CD4-positive, alpha-beta T cell treated with Interleukin-6 at 100 ng/mL for 8 hours (primary cell): ENCODE measurements at regions not wholly inside any gene's neighbourhood (a gene's known extent, or its start where the extent isn't known, plus 50 kb on each side); places are given as distances from the start of the nearest gene placed in this dataset.
A peak's percentile ranks its signal among the peaks of the same experiment; 100 is the strongest.

Source experiments
- DNase-seq: peaks from one replicate; pipeline ENCODE4 v3.0.0-alpha.2; 2020; ENCODE audit warnings: mixed read lengths, low spot score

GRCh38 chr3:57009802-57010201, 50.7 kb upstream of the SPATA12 start:
- DNase-seq, result no peak

GRCh38 chr3:57009367-57009766, 51.1 kb upstream of the SPATA12 start:
- DNase-seq, result no peak

GRCh38 chr3:57007521-57008460, 52.7 kb upstream of the SPATA12 start:
- DNase-seq, result peak; percentile 8

GRCh38 chr3:57006949-57007419, 53.5 kb upstream of the SPATA12 start:
- no peak for DNase-seq

GRCh38 chr3:57006179-57006657, 54.2 kb upstream of the SPATA12 start:
- no peak for DNase-seq

GRCh38 chr3:57004229-57004628, 56.2 kb upstream of the SPATA12 start:
- no peak for DNase-seq

GRCh38 chr3:57003676-57004075, 56.8 kb upstream of the SPATA12 start:
- DNase-seq, result no peak

GRCh38 chr3:57001356-57001755, 59.1 kb upstream of the SPATA12 start:
- no peak for DNase-seq

GRCh38 chr3:57000012-57000411, 60.5 kb upstream of the SPATA12 start:
- DNase-seq, result no peak

GRCh38 chr3:56999547-56999946, 60.9 kb upstream of the SPATA12 start:
- DNase-seq, result no peak

GRCh38 chr3:56998076-56998529, 62.4 kb upstream of the SPATA12 start:
- DNase-seq, result no peak

GRCh38 chr3:56997675-56998074, 62.8 kb upstream of the SPATA12 start:
- DNase-seq, result no peak

- DNase-seq, result no peak
These were observed 63.4 kb upstream of the SPATA12 start for GRCh38 chr3:56997041-56997440.

- DNase-seq, result no peak
These were observed 66.1 kb upstream of the SPATA12 start for GRCh38 chr3:56994391-56994790.

GRCh38 chr3:56990641-56991015, 69.8 kb upstream of the SPATA12 start:
- DNase-seq, result no peak

- DNase-seq, result no peak
These were observed 70.4 kb upstream of the SPATA12 start for GRCh38 chr3:56989977-56990640.

- DNase-seq, result no peak
These were observed 71.1 kb upstream of the SPATA12 start for GRCh38 chr3:56989169-56989976.

GRCh38 chr3:56988458-56989168, 71.9 kb upstream of the SPATA12 start:
- DNase-seq, result peak; percentile 74

- no peak for DNase-seq
These were observed 73.1 kb upstream of the SPATA12 start for GRCh38 chr3:56987238-56987895.

- DNase-seq, result no peak
These were observed 74.1 kb upstream of the SPATA12 start for GRCh38 chr3:56986347-56986746.

- no peak for DNase-seq
These were observed 74.6 kb upstream of the SPATA12 start for GRCh38 chr3:56985878-56986277.
